Loucy (cell line): ENCODE measurements at regions not wholly inside any gene's neighbourhood (a gene's known extent, or its start where the extent isn't known, plus 50 kb on each side); places are given as distances from the start of the nearest gene placed in this dataset.

ENCODE experiments used
- H2AFZ ChIP-seq: fragments of 200-600 bp; sonication (generic); 2 replicates; pipeline ENCODE4 v1.6.0; 2016; ENCODE audit warnings: antibody characterized with exemption, mild to moderate bottlenecking, low read length, moderate library complexity
- H3F3A ChIP-seq: fragments of 200-600 bp; 2 replicates; pipeline ENCODE4 v1.6.0; 2016; ENCODE audit warnings: antibody characterized with exemption, low read depth, mild to moderate bottlenecking
- H3K27me3 ChIP-seq: fragments of 200-600 bp; sonication (generic); 2 replicates; pipeline ENCODE4 v1.6.1; 2014; ENCODE audit warnings: low read length, mild to moderate bottlenecking; ENCODE audit not compliant: insufficient read depth, poor library complexity, severe bottlenecking
- H3K36me3 ChIP-seq: fragments of 200-600 bp; sonication (generic); 2 replicates; pipeline ENCODE4 v1.6.1; 2016; ENCODE audit warnings: low read length; ENCODE audit not compliant: insufficient read depth
- H3K4me1 ChIP-seq: fragments of 200-600 bp; sonication (generic); 2 replicates; pipeline ENCODE4 v1.5.1; 2014; ENCODE audit warnings: low read length, mild to moderate bottlenecking; ENCODE audit not compliant: insufficient read depth, poor library complexity, severe bottlenecking
- H3K4me2 ChIP-seq: fragments of 200-600 bp; sonication (generic); 2 replicates; pipeline ENCODE4 v1.6.0; 2014; ENCODE audit warnings: antibody characterized with exemption, low read length, low read depth, mild to moderate bottlenecking; ENCODE audit not compliant: poor library complexity, severe bottlenecking
- H3K4me3 ChIP-seq: fragments of 200-600 bp; sonication (generic); 2 replicates; pipeline ENCODE4 v1.5.1; 2014; ENCODE audit warnings: low read length, mild to moderate bottlenecking, mixed read lengths; ENCODE audit not compliant: poor library complexity, severe bottlenecking
- H3K79me2 ChIP-seq: fragments of 200-600 bp; sonication (generic); 2 replicates; pipeline ENCODE4 v1.6.1; 2014; ENCODE audit warnings: low read length; ENCODE audit not compliant: insufficient read depth
- H3K9ac ChIP-seq: fragments of 200-600 bp; sonication (generic); 2 replicates; pipeline ENCODE4 v1.6.0; 2014; ENCODE audit warnings: mild to moderate bottlenecking, low read depth, low read length, moderate library complexity; ENCODE audit not compliant: poor library complexity, severe bottlenecking
- H3K9me2 ChIP-seq: fragments of 200-600 bp; sonication (generic); replicated peaks from 2 replicates; pipeline ENCODE4 v1.6.1; 2016; ENCODE audit warnings: low read depth, low read length, mixed read lengths
- H3K9me3 ChIP-seq: fragments of 200-600 bp; sonication (generic); 2 replicates; pipeline ENCODE4 v1.6.1; 2014; ENCODE audit warnings: mild to moderate bottlenecking, antibody characterized with exemption, low read length, low read depth; ENCODE audit not compliant: insufficient read depth
- H4K20me1 ChIP-seq: fragments of 200-600 bp; sonication (generic); 2 replicates; pipeline ENCODE4 v1.6.0; 2014; ENCODE audit warnings: antibody characterized with exemption, low read length, mild to moderate bottlenecking; ENCODE audit not compliant: insufficient read depth, poor library complexity, severe bottlenecking
- EZH2phosphoT487 ChIP-seq: fragments of 200-600 bp; IDR thresholded peaks from 2 replicates; pipeline ENCODE4 v1.6.1; 2018; ENCODE audit warnings: antibody characterized with exemption, mild to moderate bottlenecking, moderate library complexity, borderline replicate concordance
- TF ChIP-seq, protein P1 (sequence below): fragments of 200-600 bp; sonication (generic); conservative IDR thresholded peaks from 2 replicates; pipeline ENCODE4 v1.5.1; 2014; ENCODE audit warnings: mild to moderate bottlenecking, antibody characterized with exemption, low read length

DNA sequence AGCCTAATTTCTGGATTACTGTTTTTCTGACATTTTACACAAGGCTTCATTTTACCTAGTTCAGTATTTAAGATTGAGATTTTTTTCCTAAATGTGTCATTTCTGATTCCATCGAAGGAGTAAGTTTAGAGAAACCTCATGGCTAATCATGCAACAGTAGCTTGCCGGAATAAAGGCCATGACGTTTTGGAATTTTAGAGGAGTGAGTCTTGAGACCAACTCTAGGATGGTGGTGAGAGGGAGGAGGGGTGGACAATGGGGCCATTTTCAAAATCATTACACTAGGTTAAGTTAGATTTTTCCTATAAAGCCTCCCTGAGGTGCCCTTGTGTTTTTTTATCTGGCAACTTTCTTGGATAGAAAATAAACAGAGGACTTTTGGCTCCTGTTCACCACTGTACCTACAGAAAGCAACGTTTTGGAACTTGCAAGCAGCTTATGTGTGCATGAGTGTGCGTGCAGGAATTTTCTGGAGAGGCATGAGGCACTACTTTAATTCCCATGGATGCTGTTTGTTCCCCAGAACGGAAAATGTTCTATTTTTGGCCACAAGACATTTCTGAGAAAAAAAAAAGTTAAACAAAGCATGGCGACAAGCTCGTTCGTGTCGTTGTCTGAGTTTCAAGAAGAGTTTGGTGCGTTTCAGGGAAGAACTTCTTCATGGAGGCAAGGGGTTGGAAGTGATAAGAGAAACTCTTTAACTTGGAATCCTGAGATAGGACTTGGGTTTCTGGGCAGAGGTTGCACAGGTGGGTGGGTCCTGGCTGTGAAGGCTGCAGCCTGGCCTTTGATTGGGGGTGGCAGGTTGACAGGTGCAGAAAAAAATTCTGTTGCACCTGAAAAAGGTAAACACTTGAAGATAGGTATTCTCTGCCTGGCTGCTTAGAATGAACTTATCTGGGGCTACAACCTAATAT is 178.1 kb downstream of the PTEN start:
- no peak overlapping the region for H3K4me2 ChIP-seq
- H3K9me3 ChIP-seq = no peaks in the 10 kb centered on the region
- no peaks in the 10 kb centered on the region for H3K9me2 ChIP-seq
- no peak overlapping the region for H3K9ac ChIP-seq
- no peak overlapping the region for H2AFZ ChIP-seq
- peaks cover 44% of the 10 kb centered on the region for H3K4me1 ChIP-seq
- TF ChIP-seq EZH2phosphoT487 = no peak
- TF ChIP-seq, protein P1, sequence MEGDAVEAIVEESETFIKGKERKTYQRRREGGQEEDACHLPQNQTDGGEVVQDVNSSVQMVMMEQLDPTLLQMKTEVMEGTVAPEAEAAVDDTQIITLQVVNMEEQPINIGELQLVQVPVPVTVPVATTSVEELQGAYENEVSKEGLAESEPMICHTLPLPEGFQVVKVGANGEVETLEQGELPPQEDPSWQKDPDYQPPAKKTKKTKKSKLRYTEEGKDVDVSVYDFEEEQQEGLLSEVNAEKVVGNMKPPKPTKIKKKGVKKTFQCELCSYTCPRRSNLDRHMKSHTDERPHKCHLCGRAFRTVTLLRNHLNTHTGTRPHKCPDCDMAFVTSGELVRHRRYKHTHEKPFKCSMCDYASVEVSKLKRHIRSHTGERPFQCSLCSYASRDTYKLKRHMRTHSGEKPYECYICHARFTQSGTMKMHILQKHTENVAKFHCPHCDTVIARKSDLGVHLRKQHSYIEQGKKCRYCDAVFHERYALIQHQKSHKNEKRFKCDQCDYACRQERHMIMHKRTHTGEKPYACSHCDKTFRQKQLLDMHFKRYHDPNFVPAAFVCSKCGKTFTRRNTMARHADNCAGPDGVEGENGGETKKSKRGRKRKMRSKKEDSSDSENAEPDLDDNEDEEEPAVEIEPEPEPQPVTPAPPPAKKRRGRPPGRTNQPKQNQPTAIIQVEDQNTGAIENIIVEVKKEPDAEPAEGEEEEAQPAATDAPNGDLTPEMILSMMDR = no peak
- H3K79me2 ChIP-seq = no peaks in the 10 kb centered on the region
- H3K4me3 ChIP-seq = no peak overlapping the region
- peaks cover 5% of the 10 kb centered on the region; the same call in 1 of the 2 replicates for H3F3A ChIP-seq
- no peaks in the 10 kb centered on the region for H3K36me3 ChIP-seq
- H3K27me3 ChIP-seq = no peaks in the 10 kb centered on the region
- no peaks in the 10 kb centered on the region for H4K20me1 ChIP-seq

DNA sequence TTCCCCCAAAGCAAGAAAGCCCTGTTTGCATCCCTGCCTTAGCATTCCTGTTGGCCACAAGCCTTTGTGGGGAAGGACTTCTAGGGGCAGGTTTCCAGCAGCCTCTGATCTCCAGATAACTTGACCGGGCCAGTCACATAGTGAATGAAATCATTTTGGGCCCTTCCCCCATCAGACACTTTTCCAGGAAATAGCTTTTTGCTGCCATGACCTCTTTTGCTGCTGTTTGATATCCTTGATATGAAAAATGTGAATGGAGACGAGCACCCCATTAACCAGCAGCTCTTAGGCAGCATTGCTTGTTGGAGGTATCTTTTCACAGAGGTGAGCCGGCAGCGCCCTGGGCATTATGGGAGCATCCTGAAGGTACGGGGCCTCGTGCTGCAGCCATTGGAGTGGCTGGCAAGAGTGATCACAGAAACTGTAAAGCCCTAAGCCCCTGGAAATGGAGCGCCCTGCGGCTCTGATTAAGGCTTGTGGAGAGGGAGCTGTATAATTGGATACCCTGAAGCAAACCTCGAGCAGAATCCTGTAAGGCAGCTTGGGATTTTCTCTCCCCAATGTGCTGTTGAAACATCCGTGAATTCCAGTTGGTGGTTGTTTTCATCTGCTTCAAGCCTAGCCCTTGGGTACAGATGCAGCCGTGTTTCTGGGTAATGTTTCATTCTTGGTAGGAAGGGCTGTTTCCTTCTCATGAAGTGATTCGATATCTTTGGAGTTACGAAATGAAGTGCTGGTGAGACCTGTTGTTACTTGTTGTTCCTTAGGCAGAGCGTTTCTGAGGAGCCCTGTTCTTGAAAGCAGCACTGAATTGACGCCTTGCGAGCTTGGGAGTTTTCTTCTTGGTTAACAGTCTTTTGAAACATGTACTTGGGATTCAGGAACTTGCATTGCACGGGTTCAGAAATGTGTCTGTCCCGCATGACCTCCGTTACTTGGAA is 179.0 kb downstream of the PTEN start:
- Histone ChIP-seq H3K4me1 (peaks cover 48% of the 10 kb centered on the region), H3K9me2 (no peaks in the 10 kb centered on the region), H3K27me3 (no peaks in the 10 kb centered on the region), H2AFZ (no peak overlapping the region), H3K9ac (no peak overlapping the region), H3K9me3 (no peaks in the 10 kb centered on the region), H3K4me3 (no peak overlapping the region), H3F3A (peaks cover 5% of the 10 kb centered on the region; the same call in 1 of the 2 replicates), H3K36me3 (no peaks in the 10 kb centered on the region), H4K20me1 (no peaks in the 10 kb centered on the region), H3K4me2 (no peak overlapping the region), H3K79me2 (no peaks in the 10 kb centered on the region)
- TF ChIP-seq, protein P1 = no peak
- TF ChIP-seq EZH2phosphoT487 = no peak

DNA sequence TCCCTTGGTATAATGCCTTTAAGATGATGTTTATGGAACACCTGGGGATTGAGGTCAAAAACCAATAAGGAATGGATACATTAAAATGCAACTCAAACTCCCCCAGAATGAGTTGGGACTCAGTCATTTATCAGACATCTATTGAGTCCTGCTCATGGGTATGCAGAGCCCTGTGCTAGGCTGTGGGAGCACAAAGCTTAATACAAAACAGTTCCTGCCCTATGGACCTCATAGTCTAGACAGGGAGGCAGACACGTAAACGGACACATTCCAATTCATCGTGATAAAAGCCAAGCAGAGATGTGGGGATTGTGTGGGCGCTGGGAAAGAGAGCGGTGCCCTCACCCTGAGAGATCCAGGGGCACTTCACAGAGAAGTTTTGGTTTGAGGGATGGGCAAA is 181.7 kb downstream of the PTEN start:
- Histone ChIP-seq H3K79me2 (no peaks in the 10 kb centered on the region), H4K20me1 (no peaks in the 10 kb centered on the region), H3K4me2 (peak overlapping the region; percentile 41), H3K4me3 (no peak overlapping the region), H3K36me3 (no peaks in the 10 kb centered on the region), H3K9me3 (no peaks in the 10 kb centered on the region), H3F3A (peaks cover 5% of the 10 kb centered on the region; the same call in 1 of the 2 replicates), H3K4me1 (peaks cover 37% of the 10 kb centered on the region), H3K9me2 (no peaks in the 10 kb centered on the region), H3K27me3 (no peaks in the 10 kb centered on the region), H3K9ac (peak overlapping the region; percentile 34), H2AFZ (peak overlapping the region; percentile 58; the same call in 1 of the 2 replicates)
- TF ChIP-seq, protein P1 = no peak
- TF ChIP-seq EZH2phosphoT487 = no peak
